Mesothelial cell of epicardium (in vitro differentiated cells): ENCODE measurements at regions not wholly inside any gene's neighbourhood (a gene's known extent, or its start where the extent isn't known, plus 50 kb on each side); places are given as distances from the start of the nearest gene placed in this dataset.
"Not testable (repeated sequence)": the region's sequence is repeated elsewhere in the genome, so short reads cannot be mapped to it uniquely, and the experiment has no call there.

Source experiments
- DNase-seq, 2 experiments: peaks; one replicate each; pipeline ENCODE4 v3.0.0; 2021; ENCODE audit warnings: low spot score in 2 of 2; ENCODE audit not compliant: unreplicated experiment in 2 of 2
- H3K27ac Mint-ChIP-seq: 2 replicates; pipeline ENCODE4 v1.8.0; 2021; ENCODE audit warnings: mixed read lengths
- H3K27me3 Mint-ChIP-seq: 2 replicates; pipeline ENCODE4 v1.8.0; 2021; ENCODE audit warnings: low read depth, mixed read lengths
- H3K36me3 Mint-ChIP-seq: 2 replicates; pipeline ENCODE4 v1.8.0; 2021; ENCODE audit warnings: mixed read lengths
- H3K4me1 Mint-ChIP-seq: 2 replicates; pipeline ENCODE4 v1.8.0; 2021; ENCODE audit warnings: mixed read lengths
- H3K4me3 Mint-ChIP-seq: 2 replicates; pipeline ENCODE4 v1.8.0; 2021; ENCODE audit warnings: mild to moderate bottlenecking, moderate library complexity, mixed read lengths
- H3K9me3 Mint-ChIP-seq: 2 replicates; pipeline ENCODE4 v1.8.0; 2021; ENCODE audit warnings: mixed read lengths
- CTCF ChIP-seq: fragments of 200-600 bp; sonication (generic); IDR thresholded peaks from one replicate; pipeline ENCODE4 v1.5.0; 2021; ENCODE audit warnings: antibody characterized with exemption; ENCODE audit not compliant: unreplicated experiment

- Mint-ChIP-seq H3K4me1 (peaks cover 40% of the 10 kb centered on the region), H3K36me3 (no peaks in the 10 kb centered on the region), H3K9me3 (peaks cover under 1% of the 10 kb centered on the region), H3K27me3 (no peaks in the 10 kb centered on the region), H3K27ac (no peak overlapping the region), H3K4me3 (no peak overlapping the region)
- DNase-seq = no peak
- TF ChIP-seq CTCF = no peak
These were observed 456.6 kb downstream of the PREX1 start for GRCh38 chr20:48371211-48371610.

- H3K36me3 Mint-ChIP-seq, H3K4me3 Mint-ChIP-seq, H3K9me3 Mint-ChIP-seq, H3K27me3 Mint-ChIP-seq, DNase-seq, H3K27ac Mint-ChIP-seq: not testable (repeated sequence)
- H3K4me1 Mint-ChIP-seq = peaks cover 23% of the 10 kb centered on the region
These were observed 459.2 kb downstream of the PREX1 start for GRCh38 chr20:48368580-48369021.

GRCh38 chr20:48367541-48368358 lies 460.0 kb downstream of the PREX1 start:
- H3K9me3 Mint-ChIP-seq, H3K27me3 Mint-ChIP-seq, DNase-seq, H3K4me3 Mint-ChIP-seq, H3K36me3 Mint-ChIP-seq: not testable (repeated sequence)
- Mint-ChIP-seq H3K27ac (peak overlapping the region; percentile 39), H3K4me1 (peaks cover 23% of the 10 kb centered on the region)

GRCh38 chr20:48366230-48366629 lies 461.6 kb downstream of the PREX1 start:
- Mint-ChIP-seq H3K36me3 (peaks cover 2% of the 10 kb centered on the region), H3K27ac (no peak overlapping the region), H3K4me3 (no peak overlapping the region), H3K27me3 (no peaks in the 10 kb centered on the region), H3K9me3 (peaks cover 4% of the 10 kb centered on the region), H3K4me1 (peaks cover 23% of the 10 kb centered on the region)
- no peak for TF ChIP-seq CTCF
- no peak for DNase-seq

GRCh38 chr20:48364688-48365421 lies 462.9 kb downstream of the PREX1 start:
- Mint-ChIP-seq H3K27me3 (no peaks in the 10 kb centered on the region), H3K27ac (no peak overlapping the region), H3K4me3 (no peak overlapping the region), H3K36me3 (peaks cover 2% of the 10 kb centered on the region), H3K9me3 (peaks cover 4% of the 10 kb centered on the region), H3K4me1 (peaks cover 19% of the 10 kb centered on the region)
- TF ChIP-seq CTCF = no peak
- DNase-seq = no peak

GRCh38 chr20:48364055-48364454 lies 463.7 kb downstream of the PREX1 start:
- no peak overlapping the region for H3K27ac Mint-ChIP-seq
- H3K4me3 Mint-ChIP-seq = no peak overlapping the region
- no peak for DNase-seq
- TF ChIP-seq CTCF = no peak
- H3K27me3 Mint-ChIP-seq = no peaks in the 10 kb centered on the region
- H3K9me3 Mint-ChIP-seq = peaks cover 4% of the 10 kb centered on the region
- peaks cover 18% of the 10 kb centered on the region for H3K4me1 Mint-ChIP-seq
- peaks cover 2% of the 10 kb centered on the region for H3K36me3 Mint-ChIP-seq
